ENCODE measurements at regions not wholly inside any gene's neighbourhood (a gene's known extent, or its start where the extent isn't known, plus 50 kb on each side); places are given as distances from the start of the nearest gene placed in this dataset.

- Mint-ChIP-seq H3K9me3 (ENCODE audit: insufficient read depth) (peaks cover 11% of the 10 kb centered on the region), H3K4me3 (no peak overlapping the region), H3K4me1 (no peaks in the 10 kb centered on the region), H3K27me3 (no peaks in the 10 kb centered on the region), H3K27ac (no peak overlapping the region)
- no peaks in the 10 kb centered on the region for H3K4me1 ChIP-seq (ENCODE audit: control insufficient read depth in 2 of 2, insufficient read depth in 2 of 2, low read length in 2 of 2)
- WGBS (ENCODE audit: insufficient coverage) = 100% methylated on average over 1 of the region's 2 CpGs
- no peaks in the 10 kb centered on the region for H3K9me3 ChIP-seq (ENCODE audit: control extremely low read depth in 1 of 3, control insufficient read depth in 2 of 3, insufficient read depth in 1 of 3, low read length in 2 of 3)
- no peaks in the 10 kb centered on the region for H3K36me3 ChIP-seq (replicated peaks in 1 of 2; ENCODE audit: control extremely low read depth in 1 of 2, control insufficient read depth in 1 of 2, extremely low read depth in 1 of 2, insufficient read depth in 2 of 2, low read length in 1 of 2)
- H2AFZ ChIP-seq (ENCODE audit: insufficient read depth, low read depth, low read length, poor library complexity, severe bottlenecking) = no peak overlapping the region
- intact Hi-C loops (cut with micrococcal nuclease) = no loop called here
- ATAC-seq (ENCODE audit: low read depth) = no peak
- H3K79me2 ChIP-seq (ENCODE audit: control insufficient read depth, insufficient read depth, low read length) = no peaks in the 10 kb centered on the region
- ChIA-PET POLR2A (no interaction called here), CTCF (no interaction called here)
- no peak overlapping the region for H3K4me2 ChIP-seq (replicated peaks; ENCODE audit: low read depth, low read length, poor library complexity, severe bottlenecking)
- TF ChIP-seq EZH2 (IDR thresholded peaks at IDR 0.05; ENCODE audit: borderline replicate concordance, insufficient read depth, low read depth, low read length, poor library complexity, severe bottlenecking) (no peak), CTCF (IDR thresholded peaks at IDR 0.05) (no peak)
- no peaks in the 10 kb centered on the region for H4K20me1 ChIP-seq (ENCODE audit: control insufficient read depth, insufficient read depth, low read length, poor library complexity, severe bottlenecking)
- H3K27me3 ChIP-seq (replicated peaks in 1 of 4; ENCODE audit: control extremely low read depth in 1 of 4, control insufficient read depth in 3 of 4, insufficient read depth in 4 of 4, low read length in 3 of 4) = no peaks in the 10 kb centered on the region
- H3K27ac ChIP-seq (ENCODE audit: low read length in 2 of 2) = no peak overlapping the region
- DNase-seq = no peak
- H3K4me3 ChIP-seq (ENCODE audit: control extremely low read depth in 1 of 5, extremely low read depth in 1 of 5, insufficient read depth in 1 of 5, low read depth in 2 of 5, low read length in 4 of 5) = no peak overlapping the region
- no peak overlapping the region for H3K9ac ChIP-seq (ENCODE audit: low read length)
Observed at GRCh38 chr11:28922386-28922981, 814.3 kb downstream of the METTL15 start.

- H3K27ac Mint-ChIP-seq = no peak overlapping the region
- 87% methylated on average over 3 of the region's 5 CpGs for WGBS (ENCODE audit: insufficient coverage)
Observed at GRCh38 chr11:28919194-28919593, 811.0 kb downstream of the METTL15 start.

More at GRCh38 chr11:28919194-28919593, 811.0 kb downstream of the METTL15 start:
- Histone ChIP-seq H3K9me3 (ENCODE audit: control extremely low read depth in 1 of 3, control insufficient read depth in 2 of 3, insufficient read depth in 1 of 3, low read length in 2 of 3) (no peaks in the 10 kb centered on the region), H3K4me3 (ENCODE audit: control extremely low read depth in 1 of 5, extremely low read depth in 1 of 5, insufficient read depth in 1 of 5, low read depth in 2 of 5, low read length in 4 of 5) (no peak overlapping the region), H3K36me3 (replicated peaks in 1 of 2; ENCODE audit: control extremely low read depth in 1 of 2, control insufficient read depth in 1 of 2, extremely low read depth in 1 of 2, insufficient read depth in 2 of 2, low read length in 1 of 2) (no peaks in the 10 kb centered on the region), H3K4me1 (ENCODE audit: control insufficient read depth in 2 of 2, insufficient read depth in 2 of 2, low read length in 2 of 2) (no peaks in the 10 kb centered on the region), H3K4me2 (replicated peaks; ENCODE audit: low read depth, low read length, poor library complexity, severe bottlenecking) (no peak overlapping the region), H2AFZ (ENCODE audit: insufficient read depth, low read depth, low read length, poor library complexity, severe bottlenecking) (no peak overlapping the region), H3K79me2 (ENCODE audit: control insufficient read depth, insufficient read depth, low read length) (no peaks in the 10 kb centered on the region), H4K20me1 (ENCODE audit: control insufficient read depth, insufficient read depth, low read length, poor library complexity, severe bottlenecking) (no peaks in the 10 kb centered on the region), H3K9ac (ENCODE audit: low read length) (no peak overlapping the region), H3K27me3 (replicated peaks in 1 of 4; ENCODE audit: control extremely low read depth in 1 of 4, control insufficient read depth in 3 of 4, insufficient read depth in 4 of 4, low read length in 3 of 4) (no peaks in the 10 kb centered on the region), H3K27ac (ENCODE audit: low read length in 2 of 2) (no peak overlapping the region)
- CTCF ChIA-PET = no interaction called here
- TF ChIP-seq EZH2 (IDR thresholded peaks at IDR 0.05; ENCODE audit: borderline replicate concordance, insufficient read depth, low read depth, low read length, poor library complexity, severe bottlenecking) (no peak), CTCF (IDR thresholded peaks at IDR 0.05) (no peak)
- Mint-ChIP-seq H3K4me3 (no peak overlapping the region), H3K4me1 (no peaks in the 10 kb centered on the region), H3K9me3 (ENCODE audit: insufficient read depth) (peaks cover 7% of the 10 kb centered on the region), H3K27me3 (no peaks in the 10 kb centered on the region)
- POLR2A ChIA-PET = no interaction called here
- no peak for ATAC-seq (ENCODE audit: low read depth)
- no peak for DNase-seq
- intact Hi-C loops (cut with micrococcal nuclease) = no loop called here

Data from B cell (primary cell).